ENCODE measurements at regions not wholly inside any gene's neighbourhood (a gene's known extent, or its start where the extent isn't known, plus 50 kb on each side); places are given as distances from the start of the nearest gene placed in this dataset.

- TF ChIP-seq SPI1 (IDR thresholded peaks at IDR 0.05; ENCODE audit: borderline replicate concordance, low read depth) (no peak), REST (IDR thresholded peaks at IDR 0.05; ENCODE audit: insufficient replicate concordance, low read depth) (no peak), CTCF (IDR thresholded peaks at IDR 0.05; ENCODE audit: insufficient read depth, low read length) (no peak), GABPA (IDR thresholded peaks at IDR 0.05; ENCODE audit: low read depth) (no peak)
- H3K27me3 ChIP-seq (ENCODE audit: insufficient read depth, poor library complexity, severe bottlenecking): peaks cover 2% of the 10 kb centered on the region
- DNase-seq (ENCODE audit: low read depth in 1 of 2, low spot score in 1 of 2): no peak
Observed at GRCh38 chr21:43302062-43302700, 124.8 kb downstream of the SIK1 start.

GRCh38 chr21:43301409-43302061 is 125.4 kb downstream of the SIK1 start:
- H3K27ac ChIP-seq (replicated peaks): no peak overlapping the region
- H3K27me3 ChIP-seq (ENCODE audit: insufficient read depth, poor library complexity, severe bottlenecking): peaks cover 2% of the 10 kb centered on the region
- no peak for DNase-seq (ENCODE audit: low read depth in 1 of 2, low spot score in 1 of 2)
- TF ChIP-seq POLR2AphosphoS5 (IDR thresholded peaks at IDR 0.05; ENCODE audit: low read depth): no peak
- TF ChIP-seq SPI1 (IDR thresholded peaks at IDR 0.05; ENCODE audit: borderline replicate concordance, low read depth): no peak
- TF ChIP-seq CTCF (IDR thresholded peaks at IDR 0.05; ENCODE audit: insufficient read depth, low read length): no peak
- TF ChIP-seq GABPA (IDR thresholded peaks at IDR 0.05; ENCODE audit: low read depth): no peak
- no peak for TF ChIP-seq REST (IDR thresholded peaks at IDR 0.05; ENCODE audit: insufficient replicate concordance, low read depth)
- no peak overlapping the region for H3K4me3 ChIP-seq (replicated peaks; ENCODE audit: insufficient read depth, low read length)

More at GRCh38 chr21:43302062-43302700, 124.8 kb downstream of the SIK1 start:
- H3K4me3 ChIP-seq (replicated peaks; ENCODE audit: insufficient read depth, low read length): no peak overlapping the region
- no peak overlapping the region for H3K27ac ChIP-seq (replicated peaks)

GRCh38 chr21:43300496-43301408 is 126.2 kb downstream of the SIK1 start:
- TF ChIP-seq CTCF (IDR thresholded peaks at IDR 0.05; ENCODE audit: insufficient read depth, low read length) (no peak), SPI1 (IDR thresholded peaks at IDR 0.05; ENCODE audit: borderline replicate concordance, low read depth) (no peak), REST (IDR thresholded peaks at IDR 0.05; ENCODE audit: insufficient replicate concordance, low read depth) (no peak), POLR2AphosphoS5 (IDR thresholded peaks at IDR 0.05; ENCODE audit: low read depth) (no peak)
- Histone ChIP-seq H3K27me3 (ENCODE audit: insufficient read depth, poor library complexity, severe bottlenecking) (peaks cover 2% of the 10 kb centered on the region), H3K4me3 (replicated peaks; ENCODE audit: insufficient read depth, low read length) (no peak overlapping the region), H3K27ac (replicated peaks) (no peak overlapping the region)
- DNase-seq (ENCODE audit: low read depth in 1 of 2, low spot score in 1 of 2): no peak
